ENCODE measurements at regions not wholly inside any gene's neighbourhood (a gene's known extent, or its start where the extent isn't known, plus 50 kb on each side); places are given as distances from the start of the nearest gene placed in this dataset.

GRCh38 chr5:3893527-3893926, 297.9 kb downstream of the IRX1 start:
- TF ChIP-seq ZNF384 (IDR thresholded peaks at IDR 0.05) = no peak
- no peak for TF ChIP-seq SP1 (IDR thresholded peaks at IDR 0.05)
- TF ChIP-seq SUZ12 (IDR thresholded peaks at IDR 0.05) = no peak

Measured in HEK293T (cell line).